Sigmoid colon (tissue), 4 donors: ENCODE measurements at regions not wholly inside any gene's neighbourhood (a gene's known extent, or its start where the extent isn't known, plus 50 kb on each side); places are given as distances from the start of the nearest gene placed in this dataset.

Source experiments
- CTCF ChIP-seq, 4 experiments: fragments of 450-650 bp in 3 of 4; fragments of 200-600 bp in 1 of 4; IDR thresholded peaks; one replicate each; pipeline ENCODE4 v1.5.1; 2016 to 2019; ENCODE audit warnings: antibody characterized with exemption in 4 of 4, mild to moderate bottlenecking in 3 of 4, moderate library complexity in 2 of 4
- EP300 ChIP-seq, 4 donors: sonication (generic); formaldehyde crosslinking; IDR thresholded peaks; one replicate each; pipeline ENCODE4 v1.6.1; 2017; ENCODE audit warnings: antibody characterized with exemption in 4 of 4
- POLR2A ChIP-seq, 2 donors: fragments of 450-650 bp; IDR thresholded peaks; one replicate each; pipeline ENCODE4 v1.6.1; 2016; ENCODE audit warnings: antibody characterized with exemption in 2 of 2, mild to moderate bottlenecking in 2 of 2, moderate library complexity in 2 of 2

GRCh38 chr6:49326347-49326746 is 136.7 kb downstream of the MMUT start:
- no peak for TF ChIP-seq CTCF (IDR thresholded peaks at IDR 0.05)
- TF ChIP-seq POLR2A (IDR thresholded peaks at IDR 0.05): no peak
- TF ChIP-seq EP300 (IDR thresholded peaks at IDR 0.05): no peak
